HCT116 (cell line): ENCODE measurements at regions not wholly inside any gene's neighbourhood (a gene's known extent, or its start where the extent isn't known, plus 50 kb on each side); places are given as distances from the start of the nearest gene placed in this dataset.

ENCODE experiments used
- ATAC-seq: fragments of 200-7000 bp; cut with Tn5 transposase; 2 replicates; pipeline ENCODE4 v1.9.1; 2020; ENCODE audit warnings: mild to moderate bottlenecking, moderate library complexity
- BruUV-seq: library from RNA; stranded (reverse); fragments of 400-500 nt; replicated peaks from 2 replicates; lab custom pipeline; 2021; lab: Mats Ljungman, UMichigan
- CTCF ChIA-PET: fragments of 300-600 bp; sonication (Branson Sonifier 250); formaldehyde crosslinking; loops from one replicate; lab custom pipeline; 2021; ENCODE audit warnings: antibody characterized with exemption; lab: Charles Lee
- POLR2A ChIA-PET: fragments of 300-600, 350-600 bp; sonication (Branson Sonifier 250); formaldehyde crosslinking; loops from one replicate; lab custom pipeline; 2021; ENCODE audit warnings: antibody characterized with exemption; lab: Charles Lee
- RAD21 ChIA-PET, 2 experiments: fragments of 300-600 bp; sonication (Branson Sonifier 250); formaldehyde crosslinking; loops; one replicate each; lab custom pipeline; 2023; ENCODE audit warnings: low total read pairs in 2 of 2; ENCODE audit not compliant: uncharacterized antibody in 2 of 2, unreplicated experiment in 2 of 2, low non-redundant PET in 1 of 2; lab: Charles Lee
- DNase-seq: peaks from one replicate; pipeline ENCODE4 v3.0.0-alpha.2; 2010; ENCODE audit warnings: low read depth, low spot score
- H2AFZ ChIP-seq: fragments of 200-600 bp; shearing (Covaris generic), sonication (generic); 2 replicates; pipeline ENCODE4 v1.6.1; 2017; ENCODE audit warnings: low read depth, mixed run types, mixed read lengths, antibody characterized with exemption, low read length; ENCODE audit not compliant: poor library complexity, severe bottlenecking
- H3K27ac ChIP-seq: 2 replicates; pipeline ENCODE4 v1.5.1; 2012; ENCODE audit warnings: low read depth, low read length
- H3K27me3 ChIP-seq: fragments of 200-600 bp; sonication (generic); 2 replicates; pipeline ENCODE4 v1.6.1; 2016; ENCODE audit warnings: mixed run types, low read length, mixed read lengths; ENCODE audit not compliant: insufficient read depth
- H3K36me3 ChIP-seq, 2 experiments: fragments of 200-500 bp in 1 of 2; fragments of 200-600 bp in 1 of 2; sonication (Bioruptor generic) in 1 of 2; sonication (generic) in 1 of 2; 2 replicates each; pipeline versions ENCODE4 v1.5.1 to v1.6.1; 2014 to 2016; ENCODE audit warnings: low read length in 2 of 2, inconsistent platforms in 1 of 2, mixed read lengths in 1 of 2, mixed run types in 1 of 2; ENCODE audit not compliant: insufficient read depth in 2 of 2, control insufficient read depth in 1 of 2
- H3K4me1 ChIP-seq, 2 experiments: fragments of 200-600 bp in 1 of 2; sonication (generic) in 1 of 2; 2 replicates each; pipeline versions ENCODE4 v1.5.1 to v1.6.1; 2012 to 2017; ENCODE audit warnings: low read length in 2 of 2, inconsistent platforms in 1 of 2, mild to moderate bottlenecking in 1 of 2, mixed read lengths in 1 of 2, mixed run types in 1 of 2, moderate library complexity in 1 of 2; ENCODE audit not compliant: insufficient read depth in 2 of 2, control insufficient read depth in 1 of 2
- H3K4me2 ChIP-seq: fragments of 200-600 bp; sonication (generic); 2 replicates; pipeline ENCODE4 v1.6.1; 2017; ENCODE audit warnings: mixed run types, low read length, mixed read lengths
- H3K4me3 ChIP-seq, 2 experiments: fragments of 200-600 bp in 1 of 2; sonication (generic) in 1 of 2; replicated peaks in 1 of 2; 2 replicates each; pipeline ENCODE4 v1.5.1; 2011 to 2016; ENCODE audit warnings: low read length in 2 of 2, control low read depth in 1 of 2, low read depth in 1 of 2, mild to moderate bottlenecking in 1 of 2, mixed read lengths in 1 of 2, mixed run types in 1 of 2
- H3K79me2 ChIP-seq: fragments of 200-600 bp; sonication (generic); 2 replicates; pipeline ENCODE4 v1.6.1; 2017; ENCODE audit warnings: mild to moderate bottlenecking, mixed run types, low read length, moderate library complexity, mixed read lengths; ENCODE audit not compliant: insufficient read depth
- H3K9ac ChIP-seq: fragments of 200-600 bp; sonication (generic); 2 replicates; pipeline ENCODE4 v1.6.1; 2016; ENCODE audit warnings: low read length, mixed read lengths
- H3K9me2 ChIP-seq: fragments of 200-600 bp; sonication (generic), shearing (Covaris generic); 2 replicates; pipeline ENCODE4 v1.6.1; 2017; ENCODE audit warnings: mixed run types, mild to moderate bottlenecking, moderate library complexity; ENCODE audit not compliant: insufficient read depth
- H3K9me3 ChIP-seq, 2 experiments: fragments of 200-500 bp in 1 of 2; fragments of 200-600 bp in 1 of 2; sonication (Bioruptor generic) in 1 of 2; sonication (generic) in 1 of 2; 2 replicates each; pipeline ENCODE4 v1.6.1; 2014 to 2017; ENCODE audit warnings: low read length in 2 of 2, mixed read lengths in 2 of 2, inconsistent platforms in 1 of 2, low read depth in 1 of 2, mild to moderate bottlenecking in 1 of 2, mixed run types in 1 of 2, moderate library complexity in 1 of 2; ENCODE audit not compliant: control insufficient read depth in 1 of 2, insufficient read depth in 1 of 2
- H4K20me1 ChIP-seq: fragments of 200-600 bp; sonication (generic), shearing (Covaris generic); 2 replicates; pipeline ENCODE4 v1.6.1; 2017; ENCODE audit warnings: mixed run types, mild to moderate bottlenecking, moderate library complexity; ENCODE audit not compliant: insufficient read depth
- CBX3 ChIP-seq: IDR thresholded peaks from 2 replicates; pipeline ENCODE4 v1.6.1; 2012; ENCODE audit warnings: low read depth
- EGR1 ChIP-seq: IDR thresholded peaks from 2 replicates; pipeline ENCODE4 v1.6.1; 2012; ENCODE audit warnings: low read depth
- EZH2 ChIP-seq: fragments of 200-600 bp; sonication (generic); IDR thresholded peaks from 2 replicates; pipeline ENCODE4 v1.6.1; 2017; ENCODE audit warnings: antibody characterized with exemption, mixed run types
- FOSL1 ChIP-seq: IDR thresholded peaks from 2 replicates; pipeline ENCODE4 v1.6.1; 2012; ENCODE audit warnings: low read depth
- JUND ChIP-seq: IDR thresholded peaks from 2 replicates; pipeline ENCODE4 v1.6.1; 2012
- MAX ChIP-seq: IDR thresholded peaks from 2 replicates; pipeline ENCODE4 v1.6.1; 2012
- POLR2A ChIP-seq: IDR thresholded peaks from 2 replicates; pipeline ENCODE4 v1.7.0; 2011; ENCODE audit warnings: borderline replicate concordance; ENCODE audit not compliant: insufficient read depth, insufficient read length; ENCODE audit errors: extremely low read depth
- POLR2AphosphoS5 ChIP-seq: IDR thresholded peaks from 2 replicates; pipeline ENCODE4 v1.6.1; 2011; ENCODE audit warnings: mild to moderate bottlenecking, low read depth, low read length, moderate library complexity
- RAD21 ChIP-seq: IDR thresholded peaks from 2 replicates; pipeline ENCODE4 v1.6.1; 2012; ENCODE audit warnings: low read depth, mild to moderate bottlenecking
- REST ChIP-seq: IDR thresholded peaks from 2 replicates; pipeline ENCODE4 v1.6.1; 2012; ENCODE audit warnings: low read depth
- SIN3A ChIP-seq: IDR thresholded peaks from 2 replicates; pipeline ENCODE4 v1.6.1; 2012; ENCODE audit warnings: low read depth
- SP1 ChIP-seq: IDR thresholded peaks from 2 replicates; pipeline ENCODE4 v1.6.1; 2012; ENCODE audit warnings: low read depth
- SRF ChIP-seq: IDR thresholded peaks from 2 replicates; pipeline ENCODE4 v1.6.1; 2012; ENCODE audit warnings: low read depth
- TCF7L2 ChIP-seq: IDR thresholded peaks from 2 replicates; pipeline ENCODE4 v1.7.0; 2011; ENCODE audit warnings: borderline replicate concordance, inconsistent platforms; ENCODE audit not compliant: insufficient read depth, insufficient read length; ENCODE audit errors: extremely low read depth
- YY1 ChIP-seq: IDR thresholded peaks from 2 replicates; pipeline ENCODE4 v1.6.1; 2011; ENCODE audit warnings: low read length, low read depth, moderate library complexity, mild to moderate bottlenecking; ENCODE audit not compliant: insufficient replicate concordance; ENCODE audit errors: extremely low read depth
- ZNF274 ChIP-seq: fragments of 200-500 bp; sonication (Bioruptor generic); IDR thresholded peaks from 2 replicates; pipeline ENCODE4 v1.6.1; 2014; ENCODE audit warnings: mild to moderate bottlenecking, low read depth, low read length, inconsistent platforms
- intact Hi-C: fragments of 100-400 bp; cut with micrococcal nuclease; formaldehyde crosslinking; loops from 2 replicates; pipeline ENCODE4 v1.10.0; 2022

GRCh38 chr4:89422441-89422990 is 114.9 kb upstream of the GPRIN3 start:
- POLR2A ChIA-PET: no interaction called here
- RAD21 ChIA-PET: no interaction called here
- Histone ChIP-seq H3K27ac (no peak overlapping the region), H2AFZ (no peak overlapping the region), H3K4me1 (no peaks in the 10 kb centered on the region), H3K4me2 (no peak overlapping the region), H3K4me3 (no peak overlapping the region), H3K9me2 (no peaks in the 10 kb centered on the region), H4K20me1 (no peaks in the 10 kb centered on the region)
- no peak for DNase-seq
- intact Hi-C loops: no loop called here
- TF ChIP-seq REST (no peak), EGR1 (no peak), TCF7L2 (no peak), CBX3 (no peak), POLR2A (no peak), SRF (no peak)
- TF ChIP-seq, all 23 proteins: peak for 0
- Histone ChIP-seq H3K79me2 (no peaks in the 10 kb centered on the region), H3K27me3 (no peaks in the 10 kb centered on the region), H3K9me3 (no peaks in the 10 kb centered on the region), H3K36me3 (no peaks in the 10 kb centered on the region), H3K9ac (no peak overlapping the region)
- no peak for ATAC-seq
- CTCF ChIA-PET: no interaction called here
- BruUV-seq: no TSS peak

DNA sequence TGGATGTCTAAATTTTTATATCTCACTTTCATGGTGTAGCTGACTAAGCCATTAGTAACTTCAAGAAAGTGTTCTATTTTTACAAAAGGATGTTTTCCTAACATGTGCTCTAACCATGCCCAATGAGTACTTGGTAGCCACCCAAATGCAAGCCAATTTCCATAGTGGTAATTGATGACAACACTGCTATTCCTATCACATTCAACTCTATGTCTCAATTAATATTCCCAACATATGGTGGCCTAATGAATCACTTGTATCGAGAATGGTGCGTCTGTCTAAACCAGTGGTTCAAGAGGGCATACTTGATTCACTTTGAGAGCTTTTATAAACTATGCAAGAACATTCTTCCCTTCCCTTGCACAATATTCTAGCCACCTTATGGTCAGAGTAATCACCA is 112.9 kb upstream of the GPRIN3 start:
- Histone ChIP-seq H4K20me1 (no peaks in the 10 kb centered on the region), H3K4me2 (no peak overlapping the region), H3K27ac (no peak overlapping the region), H3K4me3 (no peak overlapping the region), H3K36me3 (no peaks in the 10 kb centered on the region), H3K9me2 (no peaks in the 10 kb centered on the region), H3K9me3 (no peaks in the 10 kb centered on the region), H3K27me3 (no peaks in the 10 kb centered on the region), H3K4me1 (peaks cover 0 to 7% of the 10 kb centered on the region in 2 experiments; a peak in 2 of 4 replicates), H2AFZ (no peak overlapping the region), H3K79me2 (no peaks in the 10 kb centered on the region), H3K9ac (no peak overlapping the region)
- DNase-seq (no peak), ATAC-seq (no peak)
- TF ChIP-seq YY1 (no peak), POLR2A (no peak), JUND (no peak), EZH2 (no peak), TCF7L2 (no peak), MAX (no peak), POLR2AphosphoS5 (no peak), SIN3A (no peak), SP1 (no peak), ZNF274 (no peak), RAD21 (no peak), FOSL1 (no peak)
- intact Hi-C loops: no loop called here
- BruUV-seq: no TSS peak
- ChIA-PET POLR2A (no interaction called here), CTCF (no interaction called here), RAD21 (no interaction called here)
